T-helper 1 cell treated with Interleukin-12 subunit alpha and Interleukin-12 subunit beta and Interleukin-4 antibody, amounts not matched to agents 30 ng/mL and 1 ng/mL, for 36 hours (primary cell): ENCODE measurements at regions not wholly inside any gene's neighbourhood (a gene's known extent, or its start where the extent isn't known, plus 50 kb on each side); places are given as distances from the start of the nearest gene placed in this dataset.
"Not testable (repeated sequence)": the region's sequence is repeated elsewhere in the genome, so short reads cannot be mapped to it uniquely, and the experiment has no call there.

Source experiments
- intact Hi-C: fragments of 100-400 bp; cut with micrococcal nuclease; formaldehyde crosslinking; loops from one replicate; pipeline ENCODE4 v1.15.1; 2024

DNA sequence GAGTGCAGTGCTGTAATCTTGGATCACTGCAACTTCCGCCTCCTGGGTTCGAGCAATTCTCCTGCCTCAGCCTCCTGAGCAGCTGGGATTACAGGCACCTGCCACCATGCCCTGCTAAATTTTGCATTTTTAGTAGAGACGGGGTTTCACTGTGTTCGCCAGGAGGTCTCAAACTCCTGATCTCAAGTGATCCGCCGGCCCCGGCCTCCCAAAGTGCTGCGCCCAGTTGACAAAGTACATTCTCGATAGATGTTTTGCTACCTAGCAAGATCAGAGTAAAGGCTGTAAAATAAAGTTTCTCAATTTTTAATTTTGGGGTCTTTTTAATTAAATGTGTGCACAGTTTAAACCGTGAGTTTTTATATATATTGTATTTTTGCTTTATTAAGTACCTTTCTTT lies 248.9 kb downstream of the CCER1 start:
- intact Hi-C loops: no loop called here

- intact Hi-C loops: no loop called here
Observed at GRCh38 chr12:90695415-90695814, 259.6 kb downstream of the CCER1 start.

DNA sequence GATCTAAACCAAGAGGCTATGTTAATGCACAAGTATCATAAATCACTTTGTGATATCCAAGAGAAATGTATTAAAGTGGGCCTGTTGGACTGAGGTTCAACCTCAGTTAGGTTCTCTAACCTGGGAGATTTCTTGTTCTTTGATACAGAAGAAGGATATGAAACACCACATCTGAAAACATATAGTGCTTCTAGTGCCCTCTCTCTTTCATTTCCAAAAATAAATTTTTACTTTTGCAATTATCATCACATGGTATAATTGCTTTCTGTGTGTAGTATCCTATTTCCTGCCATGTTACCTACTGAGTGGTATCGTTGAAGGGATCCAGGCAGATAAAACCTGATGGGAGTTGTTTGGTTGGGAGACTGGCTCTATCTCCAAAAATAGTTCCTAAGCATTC lies 264.9 kb downstream of the CCER1 start:
- intact Hi-C loops: no loop called here

DNA sequence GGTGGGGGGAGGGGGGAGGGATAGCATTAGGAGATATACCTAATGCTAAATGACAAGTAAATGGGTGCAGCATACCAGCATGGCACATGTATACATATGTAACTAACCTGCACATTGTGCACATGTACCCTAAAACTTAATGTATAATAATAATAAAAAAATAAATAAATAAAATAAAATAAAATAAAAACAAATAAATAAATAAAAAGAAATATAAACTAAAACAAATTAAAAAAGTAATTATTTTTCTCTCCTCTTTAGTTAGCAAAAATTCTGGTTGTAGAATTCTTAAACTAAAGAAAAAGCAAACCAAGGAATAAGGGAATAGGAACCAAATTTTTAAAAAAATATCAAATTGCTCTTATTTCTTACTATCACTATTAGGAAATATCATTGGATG lies 267.3 kb downstream of the CCER1 start:
- intact Hi-C loops: not testable (repeated sequence)

DNA sequence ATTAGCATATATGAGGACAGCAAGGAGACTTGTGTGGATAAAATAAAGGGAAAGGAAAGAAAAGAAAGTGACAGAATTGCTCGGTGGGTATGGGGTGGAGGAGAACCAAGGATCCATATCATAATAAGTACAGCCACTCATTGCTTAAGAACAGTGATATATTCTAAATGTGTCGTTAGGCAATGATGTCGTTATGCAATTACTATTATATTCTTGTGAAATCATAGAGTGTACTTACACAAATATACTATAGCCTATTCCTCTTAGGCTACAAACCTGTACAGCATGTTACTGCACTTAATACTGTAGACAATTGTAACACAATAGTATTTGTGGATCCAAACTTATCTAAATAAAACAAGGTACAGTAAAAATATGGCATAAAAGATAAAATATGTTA lies 271.1 kb downstream of the CCER1 start:
- intact Hi-C loops: no loop called here

DNA sequence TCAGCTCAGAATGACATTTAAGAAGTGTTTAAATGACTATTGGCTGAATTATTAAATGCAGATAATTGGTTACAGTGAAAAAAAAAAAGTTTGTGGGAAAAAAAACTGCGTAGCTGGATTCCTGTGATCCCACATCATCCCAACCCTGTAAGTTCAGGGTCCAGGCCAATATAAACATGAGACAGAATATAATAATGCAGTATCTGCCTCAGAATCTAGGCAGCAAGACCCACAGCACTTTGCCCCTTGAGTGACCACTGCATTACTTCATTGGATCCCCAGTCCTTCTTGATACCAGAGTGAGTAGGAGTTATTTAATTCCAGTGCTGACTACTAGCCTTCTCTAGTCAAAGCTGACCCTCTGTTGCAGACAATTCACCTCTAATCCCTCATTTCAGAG lies 272.6 kb downstream of the CCER1 start:
- intact Hi-C loops: no loop called here

DNA sequence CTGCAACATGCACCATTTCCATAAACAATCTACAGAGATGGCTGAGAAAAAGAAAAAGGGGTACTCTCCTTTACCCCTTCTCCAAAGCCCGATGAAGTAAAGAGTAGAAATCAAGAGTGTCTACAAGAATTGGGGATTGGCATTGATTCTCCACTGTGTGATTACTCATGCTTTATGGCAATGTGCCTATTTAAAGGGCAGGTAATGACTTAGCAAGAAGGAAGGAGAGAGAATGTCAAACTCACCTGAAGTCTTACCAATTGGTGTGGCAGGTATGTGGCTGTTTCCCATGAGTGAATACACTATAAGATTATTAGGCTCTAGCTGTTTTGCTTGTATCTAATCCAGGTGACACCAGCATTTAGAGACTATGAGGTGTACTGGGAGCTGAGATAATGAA lies 275.3 kb downstream of the CCER1 start:
- intact Hi-C loops: no loop called here

GRCh38 chr12:90677552-90677951 lies 277.4 kb downstream of the CCER1 start:
- intact Hi-C loops: no loop called here

DNA sequence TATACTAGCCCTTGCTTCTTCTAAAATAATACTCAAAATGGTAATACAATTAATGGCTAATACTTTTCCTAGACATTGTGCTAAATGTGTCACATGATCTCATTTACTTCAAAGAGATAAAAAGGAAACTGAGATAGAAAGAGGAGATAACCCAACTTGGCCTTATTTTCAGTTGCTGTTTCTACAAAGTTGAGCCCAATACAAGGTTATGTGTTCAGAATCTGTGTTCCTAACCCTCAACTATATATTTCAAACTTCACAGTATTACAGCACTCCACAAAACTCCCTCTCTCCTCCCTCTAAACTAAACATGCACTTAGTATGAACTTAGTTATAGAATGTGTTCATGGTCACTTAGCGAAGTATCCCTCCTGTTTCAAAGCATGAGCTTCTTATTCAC lies 277.9 kb downstream of the CCER1 start:
- intact Hi-C loops: no loop called here

- intact Hi-C loops: no loop called here
Observed at GRCh38 chr12:90675106-90675505, 279.9 kb downstream of the CCER1 start.

DNA sequence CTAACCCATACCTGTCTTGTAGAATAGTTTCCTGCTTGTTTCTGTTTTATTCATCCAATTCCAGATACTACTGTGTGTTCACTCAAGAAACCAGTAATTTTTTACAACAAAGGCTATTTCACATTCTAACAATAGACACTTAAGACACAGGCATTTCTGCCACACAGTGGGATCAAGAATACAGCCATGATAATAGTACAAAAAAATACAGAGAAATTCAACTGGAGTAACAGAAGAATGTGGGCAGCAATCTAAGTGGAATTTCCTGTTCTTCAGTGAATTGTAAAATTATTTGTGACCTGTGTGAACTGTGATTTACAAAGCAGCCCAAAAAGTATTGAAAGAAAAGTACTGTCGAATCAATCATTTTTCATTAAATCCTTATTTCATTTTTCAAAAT lies 282.9 kb downstream of the CCER1 start:
- intact Hi-C loops: no loop called here

DNA sequence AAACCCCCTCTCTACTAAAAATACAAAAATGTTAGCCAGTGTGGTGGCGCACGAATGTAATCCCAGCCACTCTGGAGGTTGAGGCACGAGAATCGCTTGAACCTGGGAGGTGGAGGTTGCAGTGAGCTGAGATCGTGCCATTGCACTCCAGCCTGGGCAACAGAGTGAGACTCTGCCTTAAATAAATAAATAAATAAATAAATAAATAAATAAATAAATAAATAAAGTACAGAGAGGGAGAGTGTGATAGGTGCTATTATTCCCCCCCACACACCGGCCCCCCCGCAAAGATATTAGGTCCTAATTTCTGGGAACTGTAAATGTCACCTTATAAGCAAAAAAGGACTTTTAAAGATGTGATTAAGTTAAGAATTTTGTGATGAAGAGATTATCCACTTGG lies 291.0 kb downstream of the CCER1 start:
- intact Hi-C loops: not testable (repeated sequence)

DNA sequence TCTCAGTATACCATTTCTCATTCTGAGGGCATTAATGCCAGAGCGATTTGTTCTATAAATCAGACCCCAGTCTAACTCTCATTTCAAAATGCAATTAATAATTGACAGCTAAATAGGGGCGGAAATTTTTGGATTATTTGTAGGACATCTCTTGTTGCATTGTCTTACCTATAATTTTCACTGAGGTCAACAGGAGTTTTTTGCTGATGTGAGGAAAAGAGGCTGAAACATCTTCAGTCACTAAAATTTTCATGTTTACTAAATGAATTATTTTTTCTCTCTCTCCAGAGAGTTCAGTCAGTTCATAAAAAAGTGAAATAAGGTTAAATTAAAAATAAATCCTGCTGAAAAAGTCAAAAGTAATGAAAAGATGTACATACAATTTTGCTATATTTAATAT lies 295.9 kb downstream of the CCER1 start:
- intact Hi-C loops: no loop called here

DNA sequence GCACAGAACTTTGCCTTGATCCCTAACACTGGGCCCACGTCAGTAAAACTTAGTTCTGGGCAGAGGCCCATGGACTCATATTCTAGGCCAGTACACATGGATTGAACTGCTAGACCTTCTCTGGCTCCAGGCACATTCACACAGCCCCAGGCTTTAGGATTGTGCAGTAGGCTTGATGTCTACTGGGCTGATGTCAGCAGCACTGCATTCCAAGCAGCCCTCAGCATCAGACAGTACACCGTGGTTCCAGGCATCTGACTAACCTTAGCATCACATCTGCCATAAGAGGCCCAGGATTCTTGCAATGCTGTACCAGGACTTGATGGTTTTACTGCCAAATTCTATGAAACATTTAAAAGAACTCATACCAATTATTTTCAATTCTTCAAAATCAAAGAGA lies 301.9 kb downstream of the CCER1 start:
- intact Hi-C loops: no loop called here

DNA sequence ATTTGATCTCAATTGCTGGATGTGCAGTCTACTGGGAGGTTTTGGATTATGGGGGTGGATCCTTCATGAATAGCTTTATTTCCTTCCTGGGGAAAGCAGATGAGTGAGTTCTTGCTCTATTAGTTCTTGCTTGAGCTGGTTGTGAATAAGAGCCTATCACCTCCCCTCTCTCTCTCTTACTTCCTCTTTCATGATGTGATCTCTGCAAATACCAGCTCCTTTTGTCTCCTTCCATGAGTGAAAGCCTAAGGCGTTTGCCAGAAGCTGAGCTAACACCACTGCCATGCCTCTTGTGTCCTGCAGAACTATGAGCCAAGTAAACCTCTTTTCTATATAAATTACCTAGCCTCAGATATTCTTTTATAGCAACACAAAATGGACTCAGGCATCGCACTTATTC lies 302.7 kb downstream of the CCER1 start:
- intact Hi-C loops: no loop called here

DNA sequence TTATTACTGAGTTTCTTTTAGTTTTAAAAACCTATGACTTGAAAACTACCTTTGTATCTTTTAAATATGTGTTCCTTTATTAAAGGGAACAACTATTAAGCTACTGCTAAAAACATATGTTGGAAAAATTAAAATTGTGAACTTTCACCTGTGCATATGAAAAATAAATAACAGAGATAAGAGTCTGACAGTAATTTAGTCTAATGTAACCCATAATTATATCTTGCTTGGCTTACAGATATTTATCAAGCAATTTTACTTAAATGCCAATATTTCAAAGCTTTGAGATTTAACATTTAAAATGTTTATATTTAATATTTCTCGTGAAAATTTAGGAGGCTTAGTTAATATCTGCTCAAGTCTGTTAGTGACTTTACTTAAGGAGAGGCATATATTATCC lies 309.8 kb downstream of the CCER1 start:
- intact Hi-C loops: no loop called here

- intact Hi-C loops: no loop called here
Observed at GRCh38 chr12:90631591-90632212, 323.3 kb downstream of the CCER1 start.

DNA sequence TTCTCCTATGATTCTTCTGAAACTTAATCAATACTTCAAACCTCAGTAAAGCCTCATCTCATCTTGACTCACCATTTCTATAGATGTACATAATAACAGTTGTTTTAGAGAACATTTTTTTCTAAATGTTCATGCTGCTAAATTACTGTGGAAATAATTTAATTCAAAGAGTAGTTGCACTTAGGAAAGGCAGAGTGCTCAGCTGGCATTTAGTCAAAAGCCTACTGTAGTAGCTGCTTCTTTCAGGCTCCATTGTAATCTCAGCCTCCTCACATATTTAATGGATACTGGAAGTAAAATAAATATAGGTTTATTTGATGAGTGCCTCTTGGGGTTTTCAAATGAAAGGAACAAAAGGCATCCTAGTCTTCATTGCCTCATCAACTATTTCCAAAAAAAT lies 325.0 kb downstream of the CCER1 start:
- intact Hi-C loops: no loop called here

GRCh38 chr12:90628213-90628612 lies 326.8 kb downstream of the CCER1 start:
- intact Hi-C loops: no loop called here

DNA sequence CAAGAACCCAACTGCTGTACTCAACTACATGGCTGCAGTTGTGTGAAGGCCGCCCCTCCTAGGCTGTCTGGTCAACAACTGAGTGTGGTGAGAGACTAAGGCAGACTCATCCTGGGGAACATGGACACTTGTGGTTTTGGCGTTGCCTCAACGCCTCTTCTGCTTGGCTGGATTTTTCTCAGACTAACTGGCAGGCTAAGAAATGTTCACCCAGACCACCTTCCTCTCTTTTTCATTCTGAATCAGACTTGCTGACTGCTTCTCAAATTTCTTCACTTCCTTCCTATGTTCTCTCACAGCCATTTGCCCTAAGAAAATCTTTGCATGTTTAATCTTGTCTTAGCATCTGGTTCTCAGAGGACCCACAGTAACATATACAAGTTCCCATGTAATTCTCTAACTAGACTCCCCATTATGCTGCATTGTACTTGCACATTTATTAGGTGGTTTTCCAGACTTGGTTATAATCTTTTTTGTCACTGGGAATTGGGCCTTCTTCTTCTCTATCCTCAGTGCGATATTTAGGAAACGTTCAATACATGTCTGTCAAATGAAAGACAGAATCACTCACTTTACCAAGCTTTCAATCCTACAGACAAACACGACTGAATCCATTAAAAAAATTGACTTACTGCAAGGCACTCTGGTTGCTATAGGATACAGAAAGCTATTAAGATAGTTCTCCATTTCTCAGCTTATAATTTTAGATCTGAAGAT lies 327.6 kb downstream of the CCER1 start:
- intact Hi-C loops: no loop called here

- intact Hi-C loops: no loop called here
Observed at GRCh38 chr12:90622431-90622830, 332.5 kb downstream of the CCER1 start.

GRCh38 chr12:90621927-90622326 lies 333.0 kb downstream of the CCER1 start:
- intact Hi-C loops: no loop called here

DNA sequence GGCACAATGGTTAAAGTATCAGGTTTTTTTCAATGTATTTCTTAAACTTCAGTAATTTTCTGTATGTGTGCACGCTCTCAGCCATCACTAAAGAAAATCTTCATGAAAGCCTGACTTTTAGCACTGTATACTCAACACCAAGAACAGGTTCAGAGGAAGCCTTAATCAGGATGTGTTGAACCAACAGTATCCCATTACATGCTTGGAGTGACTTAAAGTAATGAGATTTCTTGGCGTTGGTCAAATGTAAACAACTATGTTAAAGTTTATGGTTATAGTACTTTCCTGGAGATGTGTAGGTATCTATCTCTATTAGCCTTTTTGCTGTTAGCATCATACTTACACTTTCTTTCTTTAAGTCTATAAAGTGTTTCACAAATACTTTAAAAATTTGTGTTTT lies 335.0 kb downstream of the CCER1 start:
- intact Hi-C loops: no loop called here
